Heart right ventricle (tissue), 16 donors: ENCODE measurements at regions not wholly inside any gene's neighbourhood (a gene's known extent, or its start where the extent isn't known, plus 50 kb on each side); places are given as distances from the start of the nearest gene placed in this dataset.

Experiments
- ATAC-seq, 8 donors: fragments of 200-7000 bp; cut with Tn5 transposase; one replicate each; pipeline ENCODE4 v1.9.1; 2020; ENCODE audit warnings: mild to moderate bottlenecking in 8 of 8, moderate library complexity in 8 of 8, moderate number of reproducible peaks in 1 of 8
- DNase-seq, 2 donors: peaks; one replicate each; pipeline ENCODE4 v3.0.0-alpha.2; 2020
- H3K27ac ChIP-seq, 10 donors: fragments of 200-600 bp; sonication (generic) in 2 of 10; one replicate each; pipeline versions ENCODE4 v1.5.0 to v1.8.0; 2020 to 2022; ENCODE audit warnings: mild to moderate bottlenecking in 3 of 10
- H3K27me3 ChIP-seq, 7 donors: fragments of 200-600 bp; one replicate each; pipeline ENCODE4 v1.8.0; 2021 to 2022; ENCODE audit warnings: mild to moderate bottlenecking in 2 of 7
- H3K36me3 ChIP-seq, 9 donors: fragments of 200-600 bp; sonication (generic) in 1 of 9; one replicate each; pipeline versions ENCODE4 v1.5.0 to v1.8.0; 2020 to 2022; ENCODE audit warnings: mild to moderate bottlenecking in 2 of 9
- H3K4me1 ChIP-seq, 9 donors: fragments of 200-600 bp; sonication (generic) in 1 of 9; one replicate each; pipeline versions ENCODE4 v1.5.0 to v1.8.0; 2020 to 2022; ENCODE audit warnings: mild to moderate bottlenecking in 4 of 9
- H3K4me3 ChIP-seq, 10 donors: fragments of 200-600 bp; sonication (generic) in 2 of 10; one replicate each; pipeline versions ENCODE4 v1.5.0 to v1.8.0; 2020 to 2022; ENCODE audit warnings: mild to moderate bottlenecking in 7 of 10, moderate library complexity in 2 of 10
- H3K9me3 ChIP-seq, 11 donors: fragments of 200-600 bp in 10 of 11; sonication (generic) in 2 of 11; one replicate each; pipeline versions ENCODE4 v1.5.0 to v1.8.0; 2013 to 2022; ENCODE audit warnings: mild to moderate bottlenecking in 2 of 11, control low read depth in 1 of 11, moderate library complexity in 1 of 11
- CTCF ChIP-seq, 9 donors: fragments of 200-600 bp; sonication (generic) in 2 of 9; IDR thresholded peaks; one replicate each; pipeline versions ENCODE4 v1.5.0 to v1.8.0; 2021 to 2022; ENCODE audit warnings: antibody characterized with exemption in 9 of 9, mild to moderate bottlenecking in 5 of 9, moderate library complexity in 1 of 9
- WGBS, 2 donors: extraction: QIAGEN DNeasy Blood & Tissue Kit; methylation state at CpG; one replicate each; pipeline ENCODE4 v1.1.7; 2013; ENCODE audit warnings: inconsistent platforms in 1 of 2; 5-methylcytosine and 5-hydroxymethylcytosine counted together
- intact Hi-C, 10 donors: fragments of 100-400 bp; cut with DNase I; formaldehyde crosslinking; loops; one replicate each; pipeline versions ENCODE4 v1.11.1 to v1.14.2; 2022
- donor health status: Arrhythmogenic right ventricular cardiomyopathy.
- donor health status: ischemic (EF 13 %, LVEDD 7.1; RV severe dilation, severe dysfunction).
- donor health status: healthy with polysubstance abuse.
- donor health status: DM: no; HTN: yes; CAD: no.
- donor health status: DM: no; HTN: no; CAD: no.
- donor health status: ischemic (EF 25% LVEDD 6.9; RV normal size, moderate dysfunction).
- donor health status: ischemic (EF 25% LVEDD 5.7; RV mildly dilated, moderate dysfunction).
- donor health status: healthy.
- donor health status: DM: yes; HTN: yes; CAD: no.
- donor health status: Ischemic cardiomyopathy.
- donor health status: ischemic (EF 35%, LVEDD 5.7; RV mildly dilated, moderate dysfunction).
- donor health status: nonischemic (EF 11% LVEDD 7.7; RV severe dilation, severe dysfunction).
- donor health status: DM: yes; HTN: yes; CAD: no.
- donor health status: PGD.
- donor health status: ischemic (EF 29% LVEDD 5.4; RV normal size, mild dysfunction).
- donor health status: nonischemic (EF 23%, LVEDD 6.1; RV moderate dilation, normal function).

- DNase-seq: no peak
- no peaks in the 10 kb centered on the region for H3K4me1 ChIP-seq
- WGBS, 2 donors: 87 to 88% methylated on average over 1 of the region's 1 CpG
- no peak for ATAC-seq
- peaks cover 0 to 8% (median 0%) of the 10 kb centered on the region in 11 donors for H3K9me3 ChIP-seq
- intact Hi-C loops: no loop called here
- H3K4me3 ChIP-seq: no peak overlapping the region
- H3K27me3 ChIP-seq: no peaks in the 10 kb centered on the region
- H3K27ac ChIP-seq: no peak overlapping the region
- H3K36me3 ChIP-seq: no peaks in the 10 kb centered on the region
- TF ChIP-seq CTCF (IDR thresholded peaks at IDR 0.05): no peak
Observed at GRCh38 chr14:45727133-45727532, 474.1 kb upstream of the MIS18BP1 start.

- DNase-seq: no peak
- no peaks in the 10 kb centered on the region for H3K27me3 ChIP-seq
- no peaks in the 10 kb centered on the region for H3K4me1 ChIP-seq
- H3K9me3 ChIP-seq: peaks cover 0 to 5% (median 0%) of the 10 kb centered on the region in 11 donors
- ATAC-seq: no peak
- no peak for TF ChIP-seq CTCF (IDR thresholded peaks at IDR 0.05)
- H3K27ac ChIP-seq: no peak overlapping the region
- no peak overlapping the region for H3K4me3 ChIP-seq
- intact Hi-C loops: no loop called here
- no peaks in the 10 kb centered on the region for H3K36me3 ChIP-seq
Observed at GRCh38 chr14:45721472-45721871, 468.5 kb upstream of the MIS18BP1 start.

GRCh38 chr14:45716572-45716971, 463.6 kb upstream of the MIS18BP1 start:
- no peak for DNase-seq
- H3K27ac ChIP-seq: no peak overlapping the region
- no peaks in the 10 kb centered on the region for H3K4me1 ChIP-seq
- H3K27me3 ChIP-seq: no peaks in the 10 kb centered on the region
- peaks cover 0 to 7% (median 0%) of the 10 kb centered on the region in 11 donors for H3K9me3 ChIP-seq
- no peaks in the 10 kb centered on the region for H3K36me3 ChIP-seq
- 74 to 84% methylated on average over 9 of the region's 9 CpGs for WGBS, 2 donors
- no peak overlapping the region for H3K4me3 ChIP-seq
- no peak for ATAC-seq
- intact Hi-C loops: no loop called here
- TF ChIP-seq CTCF (IDR thresholded peaks at IDR 0.05): no peak

- DNase-seq (no peak), ATAC-seq (no peak)
- no peak for TF ChIP-seq CTCF (IDR thresholded peaks at IDR 0.05)
Observed at GRCh38 chr14:45715946-45716345, 462.9 kb upstream of the MIS18BP1 start.

GRCh38 chr14:45709541-45709940, 456.5 kb upstream of the MIS18BP1 start:
- Histone ChIP-seq H3K27ac (no peak overlapping the region), H3K36me3 (no peaks in the 10 kb centered on the region), H3K4me3 (no peak overlapping the region), H3K9me3 (no peaks in the 10 kb centered on the region), H3K27me3 (no peaks in the 10 kb centered on the region), H3K4me1 (no peaks in the 10 kb centered on the region)
- ATAC-seq (no peak), DNase-seq (no peak)
- 90 to 95% methylated on average over 4 of the region's 4 CpGs for WGBS, 2 donors
- intact Hi-C loops: no loop called here
- TF ChIP-seq CTCF (IDR thresholded peaks at IDR 0.05): no peak

More at GRCh38 chr14:45715946-45716345, 462.9 kb upstream of the MIS18BP1 start:
- 83 to 97% methylated on average over 1 of the region's 1 CpG for WGBS, 2 donors
- Histone ChIP-seq H3K4me1 (no peaks in the 10 kb centered on the region), H3K9me3 (peaks cover 0 to 7% (median 0%) of the 10 kb centered on the region in 11 donors), H3K27ac (no peak overlapping the region), H3K27me3 (no peaks in the 10 kb centered on the region), H3K36me3 (no peaks in the 10 kb centered on the region), H3K4me3 (no peak overlapping the region)
- intact Hi-C loops: no loop called here
